Endothelial cell (in vitro differentiated cells): ENCODE measurements at regions not wholly inside any gene's neighbourhood (a gene's known extent, or its start where the extent isn't known, plus 50 kb on each side); places are given as distances from the start of the nearest gene placed in this dataset.

ENCODE experiments used
- DNase-seq: peaks from one replicate; pipeline ENCODE4 v3.0.0; 2021; ENCODE audit warnings: low spot score
- H3K27ac Mint-ChIP-seq: one replicate; pipeline ENCODE4 v1.8.0; 2021; ENCODE audit warnings: mixed read lengths, inconsistent platforms; ENCODE audit not compliant: unreplicated experiment
- H3K27me3 Mint-ChIP-seq: one replicate; pipeline ENCODE4 v1.8.0; 2021; ENCODE audit warnings: mild to moderate bottlenecking, moderate library complexity, mixed read lengths, inconsistent platforms; ENCODE audit not compliant: unreplicated experiment
- H3K36me3 Mint-ChIP-seq: one replicate; pipeline ENCODE4 v1.8.0; 2021; ENCODE audit warnings: mild to moderate bottlenecking, low read depth, mixed read lengths, inconsistent platforms; ENCODE audit not compliant: unreplicated experiment
- H3K4me1 Mint-ChIP-seq: one replicate; pipeline ENCODE4 v1.8.0; 2021; ENCODE audit warnings: mild to moderate bottlenecking, mixed read lengths, inconsistent platforms; ENCODE audit not compliant: unreplicated experiment
- H3K4me3 Mint-ChIP-seq: one replicate; pipeline ENCODE4 v1.8.0; 2021; ENCODE audit warnings: mild to moderate bottlenecking, mixed read lengths, inconsistent platforms; ENCODE audit not compliant: unreplicated experiment
- H3K9me3 Mint-ChIP-seq: one replicate; pipeline ENCODE4 v1.8.0; 2021; ENCODE audit warnings: mixed read lengths, inconsistent platforms; ENCODE audit not compliant: unreplicated experiment
- CTCF ChIP-seq: fragments of 200-600 bp; sonication (generic); IDR thresholded peaks from one replicate; pipeline ENCODE4 v1.5.0; 2021; ENCODE audit warnings: antibody characterized with exemption; ENCODE audit not compliant: unreplicated experiment

DNA sequence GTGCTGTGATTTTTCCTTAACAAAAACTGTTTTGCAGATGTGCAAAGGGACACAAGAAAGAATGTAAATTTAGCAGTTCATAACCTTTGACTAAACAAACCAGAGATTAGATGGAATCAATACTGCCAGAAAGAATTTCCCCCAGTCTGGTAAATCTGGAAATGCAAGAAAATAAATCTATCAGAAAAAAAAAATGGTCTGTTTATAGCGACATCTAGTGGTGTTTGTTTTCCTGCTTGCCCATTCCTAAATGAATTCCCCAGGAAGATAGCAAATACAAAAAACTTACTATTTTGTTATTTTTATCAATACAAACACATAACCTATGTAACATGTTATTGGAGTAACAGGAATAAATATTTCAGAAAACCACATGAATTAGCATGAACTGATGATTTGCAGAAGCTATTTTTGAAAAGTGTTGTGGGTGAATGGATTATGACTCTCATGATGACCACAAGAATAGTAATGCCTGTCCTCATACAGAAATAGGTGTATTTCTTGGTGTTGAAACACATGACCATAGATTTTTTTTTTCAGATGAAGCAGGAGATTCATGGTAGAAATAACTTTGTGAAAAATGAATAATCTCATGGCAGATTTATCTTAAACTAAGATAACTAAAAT is 1703.8 kb downstream of the MAT2B start:
- peak; percentile 92 for TF ChIP-seq CTCF
- no peak overlapping the region for H3K4me3 Mint-ChIP-seq
- no peak for DNase-seq
- H3K27ac Mint-ChIP-seq: no peak overlapping the region
- no peaks in the 10 kb centered on the region for H3K36me3 Mint-ChIP-seq
- no peaks in the 10 kb centered on the region for H3K9me3 Mint-ChIP-seq
- no peaks in the 10 kb centered on the region for H3K27me3 Mint-ChIP-seq
- H3K4me1 Mint-ChIP-seq: peaks cover 27% of the 10 kb centered on the region

GRCh38 chr5:165224366-165225045 is 1719.1 kb downstream of the MAT2B start:
- no peak for TF ChIP-seq CTCF
- DNase-seq: no peak
- no peak overlapping the region for H3K4me3 Mint-ChIP-seq
- no peaks in the 10 kb centered on the region for H3K36me3 Mint-ChIP-seq
- H3K27me3 Mint-ChIP-seq: no peaks in the 10 kb centered on the region
- H3K4me1 Mint-ChIP-seq: no peaks in the 10 kb centered on the region
- no peaks in the 10 kb centered on the region for H3K9me3 Mint-ChIP-seq
- H3K27ac Mint-ChIP-seq: no peak overlapping the region

DNA sequence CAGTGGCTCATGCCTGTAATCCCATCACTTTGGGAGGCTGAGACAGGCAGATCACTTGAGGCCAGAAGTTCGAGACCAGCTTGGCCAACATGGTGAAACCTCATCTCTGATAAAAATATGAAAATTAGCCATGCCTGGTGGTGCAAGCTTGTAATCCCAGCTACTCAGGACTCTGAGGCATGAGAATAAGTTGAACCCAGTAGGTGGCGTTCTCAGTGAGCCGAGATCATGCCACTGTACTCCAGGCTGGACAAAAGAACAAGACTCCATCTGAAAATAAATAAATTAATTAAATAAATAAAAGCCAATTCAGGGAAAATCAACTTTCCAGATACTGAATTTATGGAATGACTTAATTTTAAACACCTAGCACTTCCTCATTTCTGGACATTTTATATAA is 1722.1 kb downstream of the MAT2B start:
- Mint-ChIP-seq H3K36me3 (no peaks in the 10 kb centered on the region), H3K4me3 (no peak overlapping the region), H3K27me3 (no peaks in the 10 kb centered on the region), H3K27ac (no peak overlapping the region), H3K4me1 (peaks cover 16% of the 10 kb centered on the region), H3K9me3 (no peaks in the 10 kb centered on the region)
- TF ChIP-seq CTCF: no peak
- no peak for DNase-seq

DNA sequence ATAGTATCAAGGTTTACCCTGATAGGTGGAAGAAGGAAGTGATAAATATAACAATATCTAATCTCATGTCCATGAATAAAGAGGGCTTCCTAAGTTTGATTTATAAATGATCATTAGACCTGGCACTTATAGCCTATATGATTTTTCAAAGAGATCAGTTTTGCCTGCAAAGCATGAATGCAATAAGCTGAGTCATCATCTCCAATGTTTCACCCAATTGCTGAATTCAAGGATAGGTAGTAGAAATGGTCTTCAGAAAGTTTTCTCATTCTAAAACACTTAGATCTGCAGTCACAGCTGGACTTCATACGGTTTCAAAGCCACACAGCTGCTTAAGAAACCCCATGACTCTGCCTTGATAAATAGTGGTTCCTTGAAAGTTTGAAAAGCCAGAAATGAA is 1722.8 kb downstream of the MAT2B start:
- H3K4me3 Mint-ChIP-seq: no peak overlapping the region
- H3K9me3 Mint-ChIP-seq: no peaks in the 10 kb centered on the region
- DNase-seq: no peak
- H3K36me3 Mint-ChIP-seq: no peaks in the 10 kb centered on the region
- TF ChIP-seq CTCF: no peak
- H3K4me1 Mint-ChIP-seq: peaks cover 21% of the 10 kb centered on the region
- no peak overlapping the region for H3K27ac Mint-ChIP-seq
- H3K27me3 Mint-ChIP-seq: no peaks in the 10 kb centered on the region

- no peaks in the 10 kb centered on the region for H3K9me3 Mint-ChIP-seq
- no peaks in the 10 kb centered on the region for H3K27me3 Mint-ChIP-seq
- H3K4me3 Mint-ChIP-seq: no peak overlapping the region
- H3K4me1 Mint-ChIP-seq: peaks cover 23% of the 10 kb centered on the region
- H3K36me3 Mint-ChIP-seq: no peaks in the 10 kb centered on the region
- no peak overlapping the region for H3K27ac Mint-ChIP-seq
- TF ChIP-seq CTCF: no peak
- DNase-seq: no peak
Observed at GRCh38 chr5:165231821-165232508, 1726.5 kb downstream of the MAT2B start.
